CD4-positive, alpha-beta T cell treated with Interleukin-17A for 1 hour (primary cell): ENCODE measurements at regions not wholly inside any gene's neighbourhood (a gene's known extent, or its start where the extent isn't known, plus 50 kb on each side); places are given as distances from the start of the nearest gene placed in this dataset.

Experiments
- DNase-seq: peaks from one replicate; pipeline ENCODE4 v3.0.0-alpha.2; 2020

- no peak for DNase-seq
These were observed 68.2 kb upstream of the NKX1-1 start for GRCh38 chr4:1474126-1475090.

DNA sequence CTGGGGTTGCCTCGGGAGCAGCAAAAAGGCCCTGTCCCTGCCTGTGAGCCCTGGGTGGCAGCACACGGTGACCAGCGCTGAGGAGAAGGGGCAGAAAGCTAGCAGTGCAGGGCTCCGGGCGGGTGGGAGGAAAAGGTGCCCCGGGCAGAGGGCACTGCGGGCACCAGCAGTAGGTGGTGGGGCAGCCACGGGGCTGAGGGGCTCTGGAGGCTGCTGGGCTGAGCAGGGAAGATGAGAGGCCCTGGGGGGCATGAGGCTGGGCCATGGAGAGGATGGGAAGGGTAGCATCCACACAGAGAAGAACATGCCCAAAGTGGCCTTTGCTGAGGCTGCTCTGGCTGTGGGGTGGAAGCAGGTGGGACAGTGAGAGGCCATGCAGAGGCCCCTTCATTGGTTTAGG lies 67.5 kb upstream of the NKX1-1 start:
- DNase-seq: no peak

DNA sequence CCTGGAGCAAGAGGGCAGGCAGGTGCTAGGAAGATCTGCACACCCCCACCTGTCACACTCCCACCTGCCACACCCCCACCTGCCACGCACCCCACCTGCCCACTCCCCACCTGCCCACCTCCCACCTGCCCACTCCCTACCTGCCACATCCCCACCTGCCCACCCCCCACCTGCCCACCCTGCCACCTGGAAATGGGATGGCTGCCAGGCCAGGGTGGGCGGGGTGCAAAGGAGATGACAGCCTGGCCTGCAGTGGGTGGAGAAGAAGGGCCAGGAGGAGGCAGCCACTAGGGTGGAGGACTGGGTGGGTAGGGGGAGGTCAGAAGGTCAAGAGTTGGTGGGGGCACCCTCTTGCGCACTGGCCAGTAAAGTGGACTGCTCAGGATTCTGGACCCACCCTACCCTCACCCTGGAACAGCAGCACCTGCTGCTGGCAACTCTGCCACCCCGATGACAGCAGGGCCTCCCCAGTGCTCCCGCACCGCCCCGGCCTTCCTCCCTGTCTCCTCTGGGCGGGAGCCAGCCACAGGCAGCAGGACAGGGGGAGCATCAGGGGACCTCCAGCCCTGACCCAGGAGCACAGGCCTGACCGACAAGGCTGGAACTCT lies 66.8 kb upstream of the NKX1-1 start:
- no peak for DNase-seq

DNA sequence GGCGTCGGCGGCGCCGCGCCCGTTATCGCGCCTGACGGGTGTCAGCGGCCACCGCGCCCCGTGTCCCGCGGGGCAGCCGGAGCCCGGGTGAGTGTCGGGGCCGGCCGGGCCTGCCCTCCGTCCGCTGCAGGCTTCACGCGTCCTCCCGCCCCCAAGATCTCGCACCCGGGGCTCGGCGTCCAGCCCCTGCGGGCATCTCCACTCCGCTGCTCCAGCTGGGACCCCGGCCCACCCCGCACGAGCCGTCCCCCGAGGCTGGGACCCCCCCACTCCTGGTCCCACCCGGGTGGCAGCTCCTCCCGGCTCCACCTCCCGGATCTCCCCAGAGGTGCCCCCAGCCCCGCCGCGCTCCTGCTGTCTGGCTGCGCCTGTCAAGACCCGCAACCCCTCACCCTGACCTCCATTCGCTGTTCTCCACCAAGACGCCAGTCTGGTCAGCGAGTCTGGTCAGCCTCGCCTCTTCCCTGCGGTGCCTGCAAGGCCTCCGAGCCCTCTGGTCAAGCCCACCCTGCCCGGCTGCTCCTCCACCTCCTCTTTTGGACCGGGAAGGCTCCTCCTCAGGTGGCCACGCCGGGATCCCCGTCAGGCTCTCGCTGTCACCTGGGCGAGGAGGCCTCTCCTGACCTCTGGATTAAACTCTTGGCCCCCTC lies 66.0 kb upstream of the NKX1-1 start:
- DNase-seq: no peak

- no peak for DNase-seq
These were observed 65.4 kb upstream of the NKX1-1 start for GRCh38 chr4:1471443-1472147.

DNA sequence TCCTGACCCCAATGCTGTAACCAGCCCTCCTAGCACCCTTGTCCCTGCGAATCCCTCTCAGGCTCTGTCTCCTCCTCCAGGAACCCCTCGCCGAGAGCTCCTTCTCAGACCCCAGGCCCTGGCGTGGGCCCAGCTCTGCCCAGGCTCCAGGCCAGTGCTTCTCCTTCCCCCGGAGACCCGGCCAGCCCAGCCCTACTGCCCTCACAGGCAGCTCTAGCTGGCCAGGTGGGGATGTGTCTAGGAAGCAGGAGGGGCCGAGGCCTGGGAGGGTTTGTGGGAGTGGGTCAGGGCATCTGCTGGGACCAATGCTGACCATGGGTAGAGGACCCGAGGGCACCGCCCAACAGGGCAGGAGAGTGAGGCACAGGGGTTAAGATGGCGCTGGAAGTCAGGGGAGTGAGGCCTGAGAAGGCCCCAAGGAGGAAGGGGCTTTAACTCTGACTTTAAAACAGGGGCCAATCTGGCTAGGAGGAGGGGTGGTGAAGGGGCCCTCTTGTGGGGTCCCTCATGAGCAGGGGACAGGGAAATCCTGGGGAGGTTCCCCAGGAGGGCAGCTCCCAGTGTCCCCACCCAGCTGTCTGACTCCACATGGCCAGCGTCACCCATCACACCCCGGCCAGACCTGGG lies 64.7 kb upstream of the NKX1-1 start:
- DNase-seq: no peak

- no peak for DNase-seq
These were observed 64.1 kb upstream of the NKX1-1 start for GRCh38 chr4:1470393-1470670.

GRCh38 chr4:1469607-1470392 lies 63.6 kb upstream of the NKX1-1 start:
- DNase-seq: no peak

- no peak for DNase-seq
These were observed 62.8 kb upstream of the NKX1-1 start for GRCh38 chr4:1469043-1469442.

DNA sequence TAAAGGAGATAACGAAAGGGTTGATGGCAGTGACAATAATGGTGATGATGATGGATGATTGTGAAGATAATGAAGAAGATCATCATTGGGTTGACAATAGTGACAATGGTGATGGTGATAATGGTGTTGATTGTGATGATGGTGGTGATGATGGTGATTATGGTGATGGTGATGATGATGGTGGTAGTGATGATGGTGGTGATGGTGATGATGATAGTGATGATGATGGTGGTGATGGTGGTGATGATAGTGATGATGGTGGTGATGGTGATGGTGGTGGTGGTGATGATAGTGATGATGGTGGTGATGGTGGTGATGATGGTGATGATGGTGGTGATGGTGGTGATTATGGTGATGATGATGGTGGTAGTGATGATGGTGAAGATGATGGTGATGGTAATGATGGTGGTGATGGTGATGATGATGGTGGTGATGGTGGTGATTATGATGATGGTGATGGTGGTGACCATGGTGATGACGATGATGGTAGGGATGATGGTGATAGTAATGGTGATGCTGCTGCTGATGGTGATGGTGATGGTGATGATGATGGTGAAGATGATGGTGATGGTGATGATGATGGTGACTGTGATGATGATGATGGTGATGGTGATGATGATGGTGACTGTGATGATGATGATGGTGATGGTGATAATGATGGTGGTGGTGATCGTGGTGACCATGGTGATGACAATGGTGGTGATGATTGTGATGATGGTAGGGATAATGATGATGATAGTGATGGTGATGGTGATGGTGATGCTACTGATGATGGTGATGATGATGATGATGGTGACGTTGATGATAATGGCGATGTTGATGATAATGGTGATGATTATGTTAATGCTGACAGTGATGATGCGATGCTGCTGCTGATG lies 61.6 kb upstream of the NKX1-1 start:
- DNase-seq: no peak

DNA sequence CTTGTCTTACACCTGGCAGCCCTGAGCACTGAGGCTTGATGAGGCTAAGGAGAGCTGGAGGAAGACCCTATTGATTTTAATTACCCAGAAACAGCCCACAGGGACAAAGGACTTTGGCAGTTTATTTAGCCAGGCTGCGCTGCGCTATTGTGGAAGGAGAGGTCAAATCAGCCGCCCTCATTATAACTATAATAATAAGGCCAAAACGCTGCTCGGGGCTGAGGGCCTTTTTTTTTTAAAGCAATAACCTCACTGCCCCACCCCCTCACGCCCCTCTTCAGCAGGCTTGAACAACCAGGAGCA lies 60.6 kb upstream of the NKX1-1 start:
- no peak for DNase-seq

DNA sequence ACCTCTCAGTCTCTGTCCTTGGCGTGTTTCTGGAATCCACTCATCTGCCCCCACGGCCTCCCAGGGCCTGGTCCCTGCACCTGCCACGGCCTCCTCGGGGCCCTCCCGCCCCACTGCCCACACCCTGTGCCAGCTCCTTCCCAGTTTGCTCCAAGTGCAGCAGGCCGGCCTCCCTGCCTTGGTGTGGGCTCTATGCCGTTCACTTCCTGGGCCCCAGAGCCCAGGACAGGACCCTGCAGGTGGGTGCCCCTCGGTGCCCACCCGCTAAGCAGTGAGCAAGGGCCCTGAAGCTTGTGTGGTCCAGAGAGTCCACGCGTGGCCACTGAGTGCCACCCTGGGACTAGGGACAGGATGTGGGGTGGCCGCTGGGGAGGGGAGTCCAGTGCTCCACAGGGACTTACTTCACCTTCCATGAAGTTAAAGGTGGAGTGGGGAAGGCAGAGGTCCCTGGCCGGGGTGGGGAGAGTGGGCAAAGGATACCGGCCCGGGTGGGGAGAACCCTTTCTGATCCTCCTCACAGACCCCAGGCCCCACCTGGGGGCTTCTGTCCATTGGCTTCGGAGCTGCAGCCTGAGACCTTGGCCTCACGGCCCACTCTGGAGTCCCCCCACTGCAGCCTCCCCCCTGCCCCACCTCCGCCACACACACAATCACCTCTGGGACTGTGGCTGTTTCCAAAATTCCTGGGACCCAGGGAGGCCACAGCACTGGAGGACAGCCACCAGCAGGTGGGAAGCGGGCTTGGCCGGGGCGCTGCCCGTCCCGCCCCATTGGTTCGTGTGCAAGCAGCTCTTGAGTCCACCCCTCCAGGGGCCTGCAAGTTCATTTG lies 60.0 kb upstream of the NKX1-1 start:
- DNase-seq: no peak

DNA sequence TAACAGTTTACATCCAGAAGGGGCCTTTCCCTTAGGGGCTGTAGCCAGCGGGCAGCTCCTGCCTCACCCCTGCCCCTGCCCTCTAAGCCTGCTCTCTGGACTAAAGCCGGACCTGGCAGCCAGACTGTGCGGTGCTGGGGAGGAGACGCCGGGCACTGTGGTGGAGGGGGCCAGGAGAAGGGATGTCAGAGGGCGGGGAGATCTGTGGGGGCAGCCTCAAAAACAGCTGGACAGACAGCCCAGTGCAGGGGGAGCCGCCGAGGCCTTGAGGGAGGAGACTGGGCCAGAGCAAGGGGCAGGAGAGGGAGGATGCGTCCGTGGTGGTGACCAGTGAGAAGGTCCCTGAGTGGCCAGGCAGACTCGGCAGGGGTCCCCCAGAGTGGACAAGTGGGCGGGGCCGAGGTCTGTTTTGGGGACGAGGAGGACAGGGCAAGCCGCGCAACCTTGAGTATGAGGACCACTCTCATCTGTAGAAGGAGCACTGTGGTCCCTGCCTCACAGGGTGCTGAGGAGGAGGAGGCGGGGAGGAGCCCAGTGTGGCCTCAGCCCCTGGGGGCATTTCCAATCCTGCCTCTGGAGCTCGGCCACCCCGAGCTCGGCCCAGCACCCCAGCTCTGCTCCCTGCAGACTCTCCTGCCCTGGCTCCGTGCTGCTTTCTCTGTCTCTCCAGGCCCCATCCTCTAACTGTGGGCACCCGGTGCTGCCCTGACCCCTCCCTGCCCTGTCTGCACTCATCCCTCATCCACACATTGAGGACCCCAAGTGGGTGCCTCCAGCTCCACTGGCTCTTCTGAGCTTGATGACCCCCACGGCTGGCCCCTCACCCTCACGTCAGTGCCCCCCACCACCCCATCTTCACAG lies 59.2 kb upstream of the NKX1-1 start:
- no peak for DNase-seq

- DNase-seq: no peak
These were observed 58.4 kb upstream of the NKX1-1 start for GRCh38 chr4:1464581-1465171.

DNA sequence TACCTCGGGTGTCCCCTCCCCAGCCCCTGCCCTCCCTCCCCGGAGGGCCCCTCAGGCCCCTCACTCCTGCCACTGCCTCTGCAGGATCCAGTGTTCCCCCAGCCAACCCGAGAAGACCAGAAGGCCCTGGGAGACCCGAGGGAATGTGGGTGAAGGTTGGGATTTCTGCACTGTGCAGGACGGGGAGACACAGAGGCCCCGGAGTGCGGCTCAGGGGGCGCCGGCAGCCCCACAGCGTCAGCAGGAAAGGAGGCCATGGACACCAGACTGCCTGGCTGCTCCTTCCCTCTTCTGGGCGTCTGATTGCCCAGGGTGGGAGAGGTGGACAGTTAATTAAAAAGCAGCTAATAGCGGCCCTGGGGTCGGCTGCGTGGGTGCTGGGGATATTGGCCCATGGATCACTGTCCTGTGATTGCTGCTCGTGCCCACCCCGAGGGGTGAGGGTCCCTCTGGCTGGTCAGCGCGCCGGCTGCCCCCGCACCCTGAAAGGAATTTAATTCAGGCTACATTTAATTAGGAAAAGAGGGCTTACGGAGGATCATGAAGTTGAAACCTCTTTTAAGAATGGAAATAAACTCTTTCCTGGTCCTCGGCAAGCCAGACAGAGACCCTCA lies 57.8 kb upstream of the NKX1-1 start:
- no peak for DNase-seq

- DNase-seq: no peak
These were observed 57.1 kb upstream of the NKX1-1 start for GRCh38 chr4:1463088-1463926.

DNA sequence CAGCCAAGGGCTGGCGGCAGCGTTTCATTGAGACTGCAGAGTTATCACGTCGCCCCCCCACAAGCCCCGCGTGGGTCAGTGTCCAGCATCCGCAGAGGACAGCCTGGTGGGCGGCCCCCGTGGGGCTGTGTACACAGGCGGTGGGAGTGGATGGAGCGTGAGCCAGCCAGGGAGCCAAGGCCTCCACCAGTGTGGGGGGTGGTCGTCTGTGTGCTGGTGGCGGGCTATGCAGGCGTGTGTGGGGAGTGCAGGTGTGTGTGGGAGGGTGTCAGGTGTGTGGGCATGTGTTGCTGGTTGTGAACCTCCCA lies 56.5 kb upstream of the NKX1-1 start:
- DNase-seq: no peak
